ENCODE measurements at regions not wholly inside any gene's neighbourhood (a gene's known extent, or its start where the extent isn't known, plus 50 kb on each side); places are given as distances from the start of the nearest gene placed in this dataset.

- TF ChIP-seq GATA2 (IDR thresholded peaks at IDR 0.05; ENCODE audit: insufficient read depth, insufficient read length, low read depth, low read length), result no peak
- TF ChIP-seq, protein P1, sequence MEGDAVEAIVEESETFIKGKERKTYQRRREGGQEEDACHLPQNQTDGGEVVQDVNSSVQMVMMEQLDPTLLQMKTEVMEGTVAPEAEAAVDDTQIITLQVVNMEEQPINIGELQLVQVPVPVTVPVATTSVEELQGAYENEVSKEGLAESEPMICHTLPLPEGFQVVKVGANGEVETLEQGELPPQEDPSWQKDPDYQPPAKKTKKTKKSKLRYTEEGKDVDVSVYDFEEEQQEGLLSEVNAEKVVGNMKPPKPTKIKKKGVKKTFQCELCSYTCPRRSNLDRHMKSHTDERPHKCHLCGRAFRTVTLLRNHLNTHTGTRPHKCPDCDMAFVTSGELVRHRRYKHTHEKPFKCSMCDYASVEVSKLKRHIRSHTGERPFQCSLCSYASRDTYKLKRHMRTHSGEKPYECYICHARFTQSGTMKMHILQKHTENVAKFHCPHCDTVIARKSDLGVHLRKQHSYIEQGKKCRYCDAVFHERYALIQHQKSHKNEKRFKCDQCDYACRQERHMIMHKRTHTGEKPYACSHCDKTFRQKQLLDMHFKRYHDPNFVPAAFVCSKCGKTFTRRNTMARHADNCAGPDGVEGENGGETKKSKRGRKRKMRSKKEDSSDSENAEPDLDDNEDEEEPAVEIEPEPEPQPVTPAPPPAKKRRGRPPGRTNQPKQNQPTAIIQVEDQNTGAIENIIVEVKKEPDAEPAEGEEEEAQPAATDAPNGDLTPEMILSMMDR (IDR thresholded peaks at IDR 0.05; ENCODE audit: extremely low read depth in 1 of 2, insufficient read depth in 1 of 2, low read depth in 1 of 2, low read length in 2 of 2), result no peak
- TF ChIP-seq POLR2A (IDR thresholded peaks at IDR 0.05; ENCODE audit: low read depth, low read length), result no peak
- no peak for TF ChIP-seq POLR2AphosphoS5 (IDR thresholded peaks at IDR 0.05; ENCODE audit: insufficient read depth, low read depth, low read length)
- no peak for TF ChIP-seq EZH2 (IDR thresholded peaks at IDR 0.05; ENCODE audit: borderline replicate concordance, low read depth, low read length, severe bottlenecking)
- TF ChIP-seq, protein P2, sequence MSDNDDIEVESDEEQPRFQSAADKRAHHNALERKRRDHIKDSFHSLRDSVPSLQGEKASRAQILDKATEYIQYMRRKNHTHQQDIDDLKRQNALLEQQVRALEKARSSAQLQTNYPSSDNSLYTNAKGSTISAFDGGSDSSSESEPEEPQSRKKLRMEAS (IDR thresholded peaks at IDR 0.05; ENCODE audit: insufficient read depth, insufficient read length), result no peak
- no peak for TF ChIP-seq MYC (IDR thresholded peaks at IDR 0.05; ENCODE audit: low read depth, low read length)
- no peak for TF ChIP-seq JUN (IDR thresholded peaks at IDR 0.05; ENCODE audit: borderline replicate concordance, insufficient read depth, insufficient read length, low read depth)
- TF ChIP-seq FOS (IDR thresholded peaks at IDR 0.05; ENCODE audit: borderline replicate concordance, insufficient read depth, low read length), result no peak
Observed at GRCh38 chr4:20598626-20599025, 101.6 kb upstream of the PACRGL start.

All from endothelial cell of umbilical vein (primary cell).